OCI-LY3 (cell line): ENCODE measurements at regions not wholly inside any gene's neighbourhood (a gene's known extent, or its start where the extent isn't known, plus 50 kb on each side); places are given as distances from the start of the nearest gene placed in this dataset.

Experiments used
- CTCF ChIP-seq: fragments of 200-600, 300-600 bp; sonication (generic); IDR thresholded peaks from 2 replicates; pipeline ENCODE4 v1.5.1; 2014; ENCODE audit warnings: antibody characterized with exemption, low read length, low read depth
- EZH2phosphoT487 ChIP-seq: fragments of 200-600 bp; shearing (Covaris generic); IDR thresholded peaks from 2 replicates; pipeline ENCODE4 v1.6.1; 2018; ENCODE audit warnings: antibody characterized with exemption, mixed run types, low read depth

- TF ChIP-seq EZH2phosphoT487 (no peak), CTCF (no peak)
Observed at GRCh38 chr4:16302648-16303047, 76.4 kb upstream of the TAPT1 start.
